Esophagus squamous epithelium (tissue), 4 donors: ENCODE measurements at regions not wholly inside any gene's neighbourhood (a gene's known extent, or its start where the extent isn't known, plus 50 kb on each side); places are given as distances from the start of the nearest gene placed in this dataset.

ENCODE experiments used
- CTCF ChIP-seq, 6 experiments: fragments of 450-650 bp in 4 of 6; fragments of 200-600 bp in 2 of 6; sonication (generic) in 2 of 6; IDR thresholded peaks; one replicate each; pipeline ENCODE4 v1.5.1; 2016 to 2019; ENCODE audit warnings: antibody characterized with exemption in 6 of 6, mild to moderate bottlenecking in 4 of 6, moderate library complexity in 4 of 6
- POLR2A ChIP-seq, 4 donors: fragments of 450-650 bp; IDR thresholded peaks; one replicate each; pipeline ENCODE4 v1.6.1; 2017; ENCODE audit warnings: antibody characterized with exemption in 4 of 4, mild to moderate bottlenecking in 4 of 4, moderate library complexity in 3 of 4

DNA sequence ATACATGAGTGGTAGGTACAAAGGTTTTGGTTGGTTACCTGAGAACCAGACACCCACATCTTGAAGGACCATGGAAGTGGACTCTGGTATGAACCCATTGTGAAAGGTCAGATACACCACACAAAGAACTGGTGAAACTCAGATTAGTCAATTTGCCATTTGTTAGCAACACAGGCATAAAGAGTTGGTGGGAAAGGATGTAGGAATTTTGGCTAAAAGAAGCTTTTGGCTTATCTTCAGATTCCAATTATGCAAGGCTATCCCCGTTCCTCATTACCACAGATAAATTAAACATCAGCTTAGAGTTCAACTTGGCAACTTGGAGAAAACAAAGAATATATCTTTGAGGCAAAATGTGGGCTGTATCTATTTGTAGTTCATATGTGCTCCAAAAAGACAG, 87.0 kb upstream of the IRF2BP2 start:
- no peak for TF ChIP-seq CTCF (IDR thresholded peaks at IDR 0.05)
- TF ChIP-seq POLR2A (IDR thresholded peaks at IDR 0.05) = no peak
